Colonic mucosa (tissue), 4 donors: ENCODE measurements at regions not wholly inside any gene's neighbourhood (a gene's known extent, or its start where the extent isn't known, plus 50 kb on each side); places are given as distances from the start of the nearest gene placed in this dataset.

Experiments
- DNase-seq: peaks from one replicate; pipeline ENCODE4 v3.0.0-alpha.2; 2020
- H3K27ac ChIP-seq: fragments of 200-600 bp; one replicate; pipeline ENCODE4 v1.8.0; 2021
- H3K27me3 ChIP-seq: fragments of 200-600 bp; one replicate; pipeline ENCODE4 v1.8.0; 2021
- H3K36me3 ChIP-seq: fragments of 200-600 bp; one replicate; pipeline ENCODE4 v1.8.0; 2021
- H3K4me1 ChIP-seq: fragments of 200-600 bp; one replicate; pipeline ENCODE4 v1.8.0; 2021; ENCODE audit warnings: mild to moderate bottlenecking
- H3K4me3 ChIP-seq: fragments of 200-600 bp; one replicate; pipeline ENCODE4 v1.8.0; 2021
- H3K9ac ChIP-seq, 2 donors: one replicate each; pipeline ENCODE4 v1.7.0; 2013; ENCODE audit warnings: control low read depth in 2 of 2, low read depth in 2 of 2, low read length in 2 of 2
- H3K9me3 ChIP-seq: fragments of 200-600 bp; one replicate; pipeline ENCODE4 v1.8.0; 2021
- CTCF ChIP-seq: fragments of 200-600 bp; IDR thresholded peaks from one replicate; pipeline ENCODE4 v1.8.0; 2022; ENCODE audit warnings: antibody characterized with exemption, mild to moderate bottlenecking
- intact Hi-C: fragments of 100-400 bp; cut with DNase I; formaldehyde crosslinking; loops from one replicate; pipeline ENCODE4 v1.14.1; 2022
- donor health status: healthy.
- donor health status: DM: no; HTN: no; CAD: no.
- donor health status: DM: no; HTN: no; CAD: no.

GRCh38 chr9:126156898-126157297, 169.7 kb upstream of the MVB12B start:
- Histone ChIP-seq H3K9me3 (no peaks in the 10 kb centered on the region), H3K4me3 (no peak overlapping the region), H3K9ac (no peak overlapping the region), H3K27ac (no peak overlapping the region), H3K4me1 (no peaks in the 10 kb centered on the region), H3K27me3 (no peaks in the 10 kb centered on the region), H3K36me3 (no peaks in the 10 kb centered on the region)
- no peak for DNase-seq
- TF ChIP-seq CTCF, result no peak
- intact Hi-C loops, result no loop called here

GRCh38 chr9:126157423-126157822, 169.2 kb upstream of the MVB12B start:
- Histone ChIP-seq H3K9ac (no peak overlapping the region), H3K9me3 (no peaks in the 10 kb centered on the region), H3K27me3 (no peaks in the 10 kb centered on the region), H3K4me3 (no peak overlapping the region), H3K36me3 (no peaks in the 10 kb centered on the region), H3K4me1 (no peaks in the 10 kb centered on the region), H3K27ac (no peak overlapping the region)
- intact Hi-C loops, result no loop called here
- no peak for TF ChIP-seq CTCF
- no peak for DNase-seq

- Histone ChIP-seq H3K27me3 (no peaks in the 10 kb centered on the region), H3K9ac (no peak overlapping the region), H3K36me3 (no peaks in the 10 kb centered on the region), H3K27ac (no peak overlapping the region), H3K4me1 (no peaks in the 10 kb centered on the region), H3K4me3 (no peak overlapping the region), H3K9me3 (no peaks in the 10 kb centered on the region)
- intact Hi-C loops, result no loop called here
- TF ChIP-seq CTCF, result no peak
- no peak for DNase-seq
These were observed 168.6 kb upstream of the MVB12B start for GRCh38 chr9:126157826-126158587.

GRCh38 chr9:126158588-126159429, 167.8 kb upstream of the MVB12B start:
- Histone ChIP-seq H3K36me3 (no peaks in the 10 kb centered on the region), H3K4me3 (no peak overlapping the region), H3K27me3 (no peaks in the 10 kb centered on the region), H3K4me1 (no peaks in the 10 kb centered on the region), H3K9me3 (no peaks in the 10 kb centered on the region), H3K27ac (no peak overlapping the region), H3K9ac (no peak overlapping the region)
- no peak for DNase-seq
- intact Hi-C loops, result no loop called here
- no peak for TF ChIP-seq CTCF

- intact Hi-C loops, result no loop called here
- Histone ChIP-seq H3K4me1 (no peaks in the 10 kb centered on the region), H3K36me3 (no peaks in the 10 kb centered on the region), H3K9ac (no peak overlapping the region), H3K4me3 (no peak overlapping the region), H3K27ac (no peak overlapping the region), H3K27me3 (no peaks in the 10 kb centered on the region), H3K9me3 (no peaks in the 10 kb centered on the region)
- TF ChIP-seq CTCF, result no peak
- DNase-seq, result no peak
These were observed 167.1 kb upstream of the MVB12B start for GRCh38 chr9:126159430-126160060.
